Right cardiac atrium (tissue), 5 donors: ENCODE measurements at regions not wholly inside any gene's neighbourhood (a gene's known extent, or its start where the extent isn't known, plus 50 kb on each side); places are given as distances from the start of the nearest gene placed in this dataset.
"Not testable (repeated sequence)": the region's sequence is repeated elsewhere in the genome, so short reads cannot be mapped to it uniquely, and the experiment has no call there.

ENCODE experiments used
- ATAC-seq, 2 donors: fragments of 200-7000 bp; cut with Tn5 transposase; one replicate each; pipeline versions ENCODE4 v1.8.0 to v1.9.1; 2020; ENCODE audit warnings: moderate library complexity in 2 of 2, mild to moderate bottlenecking in 1 of 2
- DNase-seq, 3 donors: peaks; one replicate each; pipeline ENCODE4 v3.0.0-alpha.2; 2020
- H3K27ac ChIP-seq: one replicate; pipeline ENCODE4 v1.5.1; 2013; ENCODE audit warnings: mild to moderate bottlenecking, low read length, control low read depth, moderate library complexity
- H3K27me3 ChIP-seq: one replicate; pipeline ENCODE4 v1.6.1; 2013; ENCODE audit not compliant: control insufficient read depth, insufficient read depth
- H3K4me1 ChIP-seq: one replicate; pipeline ENCODE4 v1.6.1; 2013; ENCODE audit warnings: low read length; ENCODE audit not compliant: control insufficient read depth, insufficient read depth
- H3K4me3 ChIP-seq: one replicate; pipeline ENCODE4 v1.5.1; 2013; ENCODE audit warnings: low read length, control low read depth
- H3K9me3 ChIP-seq: one replicate; pipeline ENCODE4 v1.6.1; 2013; ENCODE audit warnings: low read length; ENCODE audit not compliant: control insufficient read depth
- WGBS: extraction: QIAGEN DNeasy Blood & Tissue Kit; methylation state at CpG from one replicate; pipeline ENCODE4 v1.1.7; 2013; 5-methylcytosine and 5-hydroxymethylcytosine counted together
- intact Hi-C, 4 donors: fragments of 100-400 bp; cut with DNase I; formaldehyde crosslinking; loops; one replicate each; pipeline versions ENCODE4 v1.11.0 to v1.14.0; 2022 to 2023
- donor health status: healthy with polysubstance abuse.
- donor health status: DM: no; HTN: yes; CAD: no.
- donor health status: DM: no; HTN: no; CAD: no.
- donor health status: DM: no; HTN: yes; CAD: no; lungs with severe emphysema.
- donor health status: DM: yes; HTN: yes; CAD: no.

- 44% methylated on average over 3 of the region's 3 CpGs for WGBS
- intact Hi-C loops, result no loop called here
- Histone ChIP-seq H3K4me1 (no peaks in the 10 kb centered on the region), H3K9me3 (peaks cover 3% of the 10 kb centered on the region), H3K27me3 (no peaks in the 10 kb centered on the region), H3K4me3 (no peak overlapping the region), H3K27ac (no peak overlapping the region)
- DNase-seq (no peak), ATAC-seq (no peak)
Measured at GRCh38 chr12:84036912-84037311, 875.7 kb downstream of the SLC6A15 start.

GRCh38 chr12:84035766-84036165 lies 876.8 kb downstream of the SLC6A15 start:
- Histone ChIP-seq H3K4me1 (no peaks in the 10 kb centered on the region), H3K4me3 (no peak overlapping the region), H3K9me3 (peaks cover 3% of the 10 kb centered on the region), H3K27ac (no peak overlapping the region), H3K27me3 (no peaks in the 10 kb centered on the region)
- ATAC-seq, result no peak
- WGBS, result 82% methylated on average over 3 of the region's 3 CpGs
- intact Hi-C loops, result no loop called here
- no peak for DNase-seq

- ATAC-seq, result no peak
- intact Hi-C loops, result no loop called here
- Histone ChIP-seq H3K9me3 (peaks cover 3% of the 10 kb centered on the region), H3K4me3 (no peak overlapping the region), H3K27ac (no peak overlapping the region), H3K4me1 (no peaks in the 10 kb centered on the region), H3K27me3 (no peaks in the 10 kb centered on the region)
- DNase-seq, result no peak
- WGBS, result 33% methylated on average over 2 of the region's 2 CpGs
Measured at GRCh38 chr12:84034871-84035270, 877.7 kb downstream of the SLC6A15 start.

GRCh38 chr12:84033162-84033561 lies 879.4 kb downstream of the SLC6A15 start:
- DNase-seq (peak in 1 of 3 donors; percentile 9), ATAC-seq (no peak)
- no peaks in the 10 kb centered on the region for H3K27me3 ChIP-seq
- WGBS, result 86% methylated on average over 8 of the region's 8 CpGs
- H3K9me3 ChIP-seq, result peaks cover 3% of the 10 kb centered on the region
- no peaks in the 10 kb centered on the region for H3K4me1 ChIP-seq
- intact Hi-C loops, result no loop called here
- no peak overlapping the region for H3K27ac ChIP-seq
- H3K4me3 ChIP-seq, result no peak overlapping the region

GRCh38 chr12:84018556-84019179 lies 893.9 kb downstream of the SLC6A15 start:
- H3K9me3 ChIP-seq, H3K27me3 ChIP-seq, H3K27ac ChIP-seq, ATAC-seq, H3K4me3 ChIP-seq, H3K4me1 ChIP-seq, intact Hi-C loops, DNase-seq: not testable (repeated sequence)
- WGBS, result 78% methylated on average over 6 of the region's 6 CpGs

GRCh38 chr12:84016956-84017355 lies 895.6 kb downstream of the SLC6A15 start:
- intact Hi-C loops, result no loop called here
- Histone ChIP-seq H3K4me3 (no peak overlapping the region), H3K4me1 (no peaks in the 10 kb centered on the region), H3K27me3 (no peaks in the 10 kb centered on the region), H3K27ac (no peak overlapping the region), H3K9me3 (no peaks in the 10 kb centered on the region)
- DNase-seq (no peak), ATAC-seq (no peak)

- no peak for ATAC-seq
- no peak overlapping the region for H3K4me3 ChIP-seq
- intact Hi-C loops, result no loop called here
- H3K27me3 ChIP-seq, result no peaks in the 10 kb centered on the region
- DNase-seq, result no peak
- no peaks in the 10 kb centered on the region for H3K4me1 ChIP-seq
- no peak overlapping the region for H3K27ac ChIP-seq
- H3K9me3 ChIP-seq, result no peaks in the 10 kb centered on the region
Measured at GRCh38 chr12:83997423-83997822, 915.2 kb downstream of the SLC6A15 start.

GRCh38 chr12:83996671-83997070 lies 915.9 kb downstream of the SLC6A15 start:
- Histone ChIP-seq H3K27me3 (no peaks in the 10 kb centered on the region), H3K4me3 (no peak overlapping the region), H3K27ac (no peak overlapping the region), H3K9me3 (no peaks in the 10 kb centered on the region), H3K4me1 (no peaks in the 10 kb centered on the region)
- 75% methylated on average over 1 of the region's 1 CpG for WGBS
- ATAC-seq, result no peak
- no peak for DNase-seq
- intact Hi-C loops, result no loop called here

GRCh38 chr12:83985084-83985483 lies 927.5 kb downstream of the SLC6A15 start:
- ATAC-seq (no peak), DNase-seq (no peak)
- no peak overlapping the region for H3K4me3 ChIP-seq
- WGBS, result 89% methylated on average over 2 of the region's 2 CpGs
- intact Hi-C loops, result no loop called here
- no peaks in the 10 kb centered on the region for H3K4me1 ChIP-seq
- H3K9me3 ChIP-seq, result no peaks in the 10 kb centered on the region
- H3K27me3 ChIP-seq, result no peaks in the 10 kb centered on the region
- H3K27ac ChIP-seq, result no peak overlapping the region

GRCh38 chr12:83980398-83980797 lies 932.2 kb downstream of the SLC6A15 start:
- Histone ChIP-seq H3K4me1 (no peaks in the 10 kb centered on the region), H3K9me3 (no peaks in the 10 kb centered on the region), H3K27me3 (no peaks in the 10 kb centered on the region), H3K27ac (no peak overlapping the region), H3K4me3 (no peak overlapping the region)
- ATAC-seq (no peak), DNase-seq (no peak)
- intact Hi-C loops, result no loop called here

GRCh38 chr12:83979785-83980184 lies 932.8 kb downstream of the SLC6A15 start:
- Histone ChIP-seq H3K27me3 (no peaks in the 10 kb centered on the region), H3K9me3 (no peaks in the 10 kb centered on the region), H3K4me1 (no peaks in the 10 kb centered on the region), H3K4me3 (no peak overlapping the region), H3K27ac (no peak overlapping the region)
- intact Hi-C loops, result no loop called here
- no peak for ATAC-seq
- DNase-seq, result no peak
- 81% methylated on average over 2 of the region's 2 CpGs for WGBS

- Histone ChIP-seq H3K4me3 (no peak overlapping the region), H3K9me3 (no peaks in the 10 kb centered on the region), H3K27me3 (no peaks in the 10 kb centered on the region), H3K27ac (no peak overlapping the region), H3K4me1 (no peaks in the 10 kb centered on the region)
- DNase-seq (no peak), ATAC-seq (no peak)
- WGBS, result 93% methylated on average over 3 of the region's 3 CpGs
- intact Hi-C loops, result no loop called here
Measured at GRCh38 chr12:83971781-83972180, 940.8 kb downstream of the SLC6A15 start.
